HUES64 (cell line): ENCODE measurements at regions not wholly inside any gene's neighbourhood (a gene's known extent, or its start where the extent isn't known, plus 50 kb on each side); places are given as distances from the start of the nearest gene placed in this dataset.

Experiments
- H3K27ac ChIP-seq: 2 replicates; pipeline ENCODE4 v1.7.0; 2013; ENCODE audit warnings: low read depth, low read length, inconsistent platforms
- H3K27me3 ChIP-seq: 2 replicates; pipeline ENCODE4 v1.6.1; 2013; ENCODE audit warnings: mild to moderate bottlenecking, low read length; ENCODE audit not compliant: insufficient read depth
- H3K36me3 ChIP-seq: 2 replicates; pipeline ENCODE4 v1.6.1; 2013; ENCODE audit warnings: mild to moderate bottlenecking, low read length; ENCODE audit not compliant: insufficient read depth
- H3K4me1 ChIP-seq: 2 replicates; pipeline ENCODE4 v1.6.1; 2013; ENCODE audit warnings: mild to moderate bottlenecking, low read length, moderate library complexity; ENCODE audit not compliant: insufficient read depth
- H3K4me3 ChIP-seq: 2 replicates; pipeline ENCODE4 v1.5.1; 2013; ENCODE audit warnings: mild to moderate bottlenecking, low read length, moderate library complexity
- H3K9ac ChIP-seq: 2 replicates; pipeline ENCODE4 v1.6.1; 2013; ENCODE audit warnings: mild to moderate bottlenecking, low read depth, low read length
- H3K9me3 ChIP-seq: 2 replicates; pipeline ENCODE4 v1.6.1; 2013; ENCODE audit warnings: low read depth, low read length; ENCODE audit not compliant: insufficient read depth
- WGBS: fragments of 150-250, 120-280 bp; methylation state at CpG from one replicate; pipeline ENCODE4 v1.1.7; 2013; ENCODE audit warnings: missing lambda C conversion rate; 5-methylcytosine and 5-hydroxymethylcytosine counted together

GRCh38 chr18:68354176-68354575 is 360.7 kb downstream of the TMX3 start:
- WGBS: 92% methylated on average over 1 of the region's 1 CpG
- Histone ChIP-seq H3K9ac (no peak overlapping the region), H3K4me3 (no peak overlapping the region), H3K36me3 (no peaks in the 10 kb centered on the region), H3K4me1 (no peaks in the 10 kb centered on the region), H3K27me3 (no peaks in the 10 kb centered on the region), H3K9me3 (peaks cover 29% of the 10 kb centered on the region), H3K27ac (no peak overlapping the region)

DNA sequence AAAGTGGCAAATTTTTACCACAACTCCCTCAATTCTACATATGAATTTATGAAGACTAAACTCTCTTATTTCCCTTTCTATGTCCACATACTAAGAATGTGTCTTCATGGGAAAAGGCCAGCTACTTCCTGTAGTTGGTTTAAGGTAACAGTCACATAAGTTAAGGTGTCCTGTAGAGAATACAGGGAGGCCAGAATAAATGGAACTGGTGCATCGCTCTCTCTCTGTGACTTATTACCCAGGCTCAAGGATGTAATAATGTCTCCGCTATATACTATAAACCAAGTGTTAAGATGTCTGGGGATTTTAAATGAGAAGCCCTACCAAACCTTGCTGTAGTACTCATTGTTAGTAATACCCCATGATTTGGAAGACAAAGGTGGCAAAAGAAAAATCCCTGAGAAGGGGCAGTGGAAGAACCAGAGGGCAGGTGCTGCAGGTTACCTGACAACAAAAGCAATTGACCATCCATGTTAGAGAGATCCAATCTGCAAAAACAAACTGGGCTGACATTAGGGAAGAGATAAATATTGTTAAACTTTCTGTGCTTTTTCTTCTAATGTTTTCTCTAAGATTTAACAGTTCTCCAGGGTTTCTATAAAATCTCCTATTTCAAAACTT is 372.8 kb downstream of the TMX3 start:
- H3K9ac ChIP-seq: no peak overlapping the region
- no peak overlapping the region for H3K27ac ChIP-seq
- WGBS: 100% methylated on average over 1 of the region's 2 CpGs
- H3K4me1 ChIP-seq: peaks cover 8% of the 10 kb centered on the region; the same call in 1 of the 2 replicates
- no peak overlapping the region for H3K4me3 ChIP-seq
- no peaks in the 10 kb centered on the region for H3K27me3 ChIP-seq
- H3K9me3 ChIP-seq: no peaks in the 10 kb centered on the region
- no peaks in the 10 kb centered on the region for H3K36me3 ChIP-seq

- H3K27ac ChIP-seq: no peak overlapping the region
- WGBS: 100% methylated on average over 1 of the region's 1 CpG
- H3K4me1 ChIP-seq: peaks cover 8% of the 10 kb centered on the region; the same call in 1 of the 2 replicates
- H3K27me3 ChIP-seq: no peaks in the 10 kb centered on the region
- no peaks in the 10 kb centered on the region for H3K36me3 ChIP-seq
- H3K9ac ChIP-seq: no peak overlapping the region
- no peak overlapping the region for H3K4me3 ChIP-seq
- no peaks in the 10 kb centered on the region for H3K9me3 ChIP-seq
Observed at GRCh38 chr18:68340606-68341005, 374.3 kb downstream of the TMX3 start.

DNA sequence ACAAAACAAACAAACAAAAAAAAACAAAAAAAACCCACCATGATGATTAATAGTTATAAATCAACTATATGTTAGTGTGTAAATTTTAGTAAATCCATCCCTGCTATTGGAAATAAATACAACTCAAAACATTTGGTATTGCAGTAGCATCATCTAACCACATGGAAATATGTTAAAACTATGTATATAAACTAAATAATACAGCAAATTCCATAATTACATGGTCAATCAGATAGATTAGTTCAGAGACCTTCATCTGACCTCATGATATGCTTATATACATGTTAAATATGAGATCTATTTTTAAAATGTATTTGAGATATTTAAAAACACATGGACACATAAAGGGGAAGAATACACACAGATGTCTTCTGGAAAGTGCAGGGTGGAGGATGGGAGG is 384.2 kb downstream of the TMX3 start:
- Histone ChIP-seq H3K27me3 (no peaks in the 10 kb centered on the region), H3K27ac (no peak overlapping the region), H3K9me3 (no peaks in the 10 kb centered on the region), H3K36me3 (no peaks in the 10 kb centered on the region), H3K9ac (no peak overlapping the region), H3K4me3 (no peak overlapping the region), H3K4me1 (no peaks in the 10 kb centered on the region)

DNA sequence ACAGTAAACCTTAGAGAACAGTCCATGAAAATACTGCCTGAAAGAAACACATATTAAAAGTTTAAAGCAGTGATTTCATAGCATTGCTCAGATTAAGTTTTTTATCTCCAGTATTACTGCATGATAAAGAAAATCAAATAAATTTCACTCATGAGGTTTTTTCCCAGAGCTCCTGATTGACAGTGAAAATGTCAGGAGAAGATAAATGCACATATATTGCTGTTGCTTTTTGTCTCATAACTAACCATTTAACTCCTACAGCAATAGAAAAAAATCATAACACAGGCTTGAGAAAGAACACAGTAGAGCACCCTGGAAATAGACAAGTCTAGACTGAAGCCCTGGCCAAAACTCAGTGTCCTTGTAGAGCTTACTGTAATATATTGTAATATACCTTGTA is 391.0 kb downstream of the TMX3 start:
- H3K36me3 ChIP-seq: no peaks in the 10 kb centered on the region
- no peaks in the 10 kb centered on the region for H3K9me3 ChIP-seq
- H3K27ac ChIP-seq: no peak overlapping the region
- H3K9ac ChIP-seq: no peak overlapping the region
- H3K4me3 ChIP-seq: no peak overlapping the region
- no peaks in the 10 kb centered on the region for H3K4me1 ChIP-seq
- no peaks in the 10 kb centered on the region for H3K27me3 ChIP-seq

- 94% methylated on average over 3 of the region's 3 CpGs for WGBS
- H3K4me1 ChIP-seq: no peaks in the 10 kb centered on the region
- H3K9ac ChIP-seq: no peak overlapping the region
- no peaks in the 10 kb centered on the region for H3K9me3 ChIP-seq
- H3K36me3 ChIP-seq: no peaks in the 10 kb centered on the region
- no peak overlapping the region for H3K4me3 ChIP-seq
- no peak overlapping the region for H3K27ac ChIP-seq
- no peaks in the 10 kb centered on the region for H3K27me3 ChIP-seq
Observed at GRCh38 chr18:68316636-68317035, 398.3 kb downstream of the TMX3 start.

DNA sequence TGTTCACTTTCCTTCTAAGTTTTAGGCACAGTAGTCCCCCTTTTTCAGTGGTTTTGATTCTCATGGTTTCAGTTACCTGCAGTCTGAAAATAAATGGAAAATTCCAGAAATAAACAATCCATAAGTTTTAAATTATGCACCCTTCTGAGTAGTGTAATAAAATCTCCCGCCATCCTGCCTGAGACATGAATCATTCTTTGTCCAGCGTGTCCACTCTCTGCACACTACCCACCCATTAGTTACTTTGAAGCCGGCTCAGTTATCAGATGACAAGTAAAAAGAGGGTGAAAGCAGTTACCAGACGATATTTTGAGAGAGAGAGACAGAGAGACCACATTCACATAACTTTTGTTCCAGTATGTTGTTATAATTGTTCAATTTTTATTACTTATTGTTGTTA is 400.5 kb downstream of the TMX3 start:
- H3K9me3 ChIP-seq: no peaks in the 10 kb centered on the region
- no peaks in the 10 kb centered on the region for H3K27me3 ChIP-seq
- 95% methylated on average over 2 of the region's 4 CpGs for WGBS
- no peak overlapping the region for H3K27ac ChIP-seq
- H3K36me3 ChIP-seq: no peaks in the 10 kb centered on the region
- no peak overlapping the region for H3K4me3 ChIP-seq
- H3K4me1 ChIP-seq: no peaks in the 10 kb centered on the region
- H3K9ac ChIP-seq: no peak overlapping the region

DNA sequence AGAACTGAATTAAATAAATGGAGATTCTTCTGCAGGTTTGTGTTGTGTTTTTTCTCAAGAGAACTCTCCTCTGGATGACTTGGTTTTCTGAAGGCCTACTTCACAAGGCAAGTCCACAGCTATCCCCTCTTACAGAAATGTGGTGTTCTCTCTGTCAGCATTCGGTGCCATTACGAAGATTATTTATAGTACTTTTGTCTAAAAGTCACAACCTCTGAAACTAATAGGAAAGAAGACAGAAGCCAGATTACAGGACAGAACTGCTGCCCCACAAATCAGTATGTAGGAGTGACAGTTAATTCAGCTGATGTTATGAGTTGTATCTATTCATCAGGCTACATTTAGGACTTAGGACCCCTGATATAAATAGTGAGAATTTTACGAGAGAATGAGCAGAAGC is 413.5 kb downstream of the TMX3 start:
- Histone ChIP-seq H3K9me3 (no peaks in the 10 kb centered on the region), H3K27ac (no peak overlapping the region), H3K4me1 (no peaks in the 10 kb centered on the region), H3K27me3 (no peaks in the 10 kb centered on the region), H3K36me3 (no peaks in the 10 kb centered on the region), H3K4me3 (no peak overlapping the region), H3K9ac (no peak overlapping the region)
- 92% methylated on average over 1 of the region's 3 CpGs for WGBS

GRCh38 chr18:68299906-68300305 is 415.0 kb downstream of the TMX3 start:
- no peaks in the 10 kb centered on the region for H3K4me1 ChIP-seq
- H3K27ac ChIP-seq: no peak overlapping the region
- no peaks in the 10 kb centered on the region for H3K9me3 ChIP-seq
- no peak overlapping the region for H3K4me3 ChIP-seq
- H3K9ac ChIP-seq: no peak overlapping the region
- H3K27me3 ChIP-seq: no peaks in the 10 kb centered on the region
- 97% methylated on average over 3 of the region's 3 CpGs for WGBS
- no peaks in the 10 kb centered on the region for H3K36me3 ChIP-seq

DNA sequence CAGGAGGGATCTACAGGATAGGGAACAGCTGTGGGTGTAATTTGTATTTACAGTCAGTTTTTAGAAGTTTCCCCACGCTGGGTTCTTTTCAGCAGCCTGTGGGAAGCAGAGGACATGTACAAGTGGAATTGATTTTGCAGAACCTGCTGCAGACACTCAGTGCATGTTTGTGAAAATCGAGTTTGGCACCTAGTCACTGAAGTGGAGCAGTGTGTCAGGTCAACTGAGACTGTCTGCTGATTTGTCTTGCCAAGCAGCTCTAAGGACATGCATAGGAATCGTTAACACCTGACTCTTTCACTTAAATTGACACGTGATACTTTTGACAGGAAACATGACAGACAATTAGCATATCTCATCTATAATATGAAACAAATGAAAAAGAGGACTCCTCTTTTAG is 416.6 kb downstream of the TMX3 start:
- no peaks in the 10 kb centered on the region for H3K4me1 ChIP-seq
- no peaks in the 10 kb centered on the region for H3K36me3 ChIP-seq
- H3K9me3 ChIP-seq: no peaks in the 10 kb centered on the region
- no peaks in the 10 kb centered on the region for H3K27me3 ChIP-seq
- no peak overlapping the region for H3K9ac ChIP-seq
- H3K4me3 ChIP-seq: no peak overlapping the region
- WGBS: 89% methylated on average over 4 of the region's 4 CpGs
- H3K27ac ChIP-seq: no peak overlapping the region

- WGBS: 96% methylated on average over 4 of the region's 4 CpGs
- Histone ChIP-seq H3K4me3 (no peak overlapping the region), H3K36me3 (no peaks in the 10 kb centered on the region), H3K27ac (no peak overlapping the region), H3K4me1 (no peaks in the 10 kb centered on the region), H3K27me3 (no peaks in the 10 kb centered on the region), H3K9me3 (no peaks in the 10 kb centered on the region), H3K9ac (no peak overlapping the region)
Observed at GRCh38 chr18:68288408-68288807, 426.5 kb downstream of the TMX3 start.

GRCh38 chr18:68284236-68284780 is 430.6 kb downstream of the TMX3 start:
- no peak overlapping the region for H3K9ac ChIP-seq
- H3K4me3 ChIP-seq: no peak overlapping the region
- no peaks in the 10 kb centered on the region for H3K4me1 ChIP-seq
- H3K9me3 ChIP-seq: no peaks in the 10 kb centered on the region
- H3K27ac ChIP-seq: no peak overlapping the region
- H3K27me3 ChIP-seq: no peaks in the 10 kb centered on the region
- 100% methylated on average over 3 of the region's 5 CpGs for WGBS
- no peaks in the 10 kb centered on the region for H3K36me3 ChIP-seq
